NCI-H146 (cell line): ENCODE measurements at regions not wholly inside any gene's neighbourhood (a gene's known extent, or its start where the extent isn't known, plus 50 kb on each side); places are given as distances from the start of the nearest gene placed in this dataset.
"Not testable (repeated sequence)": the region's sequence is repeated elsewhere in the genome, so short reads cannot be mapped to it uniquely, and the experiment has no call there.

Experiments used
- DNase-seq: peaks from one replicate; lab custom pipeline; 2025; lab: John Stamatoyannopoulos, UW

DNA sequence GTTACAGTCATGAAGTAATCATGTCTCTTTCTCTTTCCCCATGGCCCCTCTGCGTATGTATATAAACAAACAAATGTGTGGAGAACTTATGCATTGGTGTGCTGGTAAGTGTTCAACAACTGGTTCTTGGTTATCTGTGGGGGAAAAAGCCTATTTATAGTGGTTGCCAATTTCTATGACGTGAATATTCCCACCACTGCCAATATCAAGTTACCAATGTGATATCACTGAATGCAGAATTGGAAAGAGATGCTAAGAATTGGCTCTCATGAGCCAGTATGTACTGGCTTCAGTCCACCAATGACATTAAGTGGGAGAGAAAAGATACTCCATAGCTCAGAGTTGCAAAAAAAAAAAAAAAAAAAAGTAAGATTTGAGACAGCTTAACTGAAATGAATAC lies 399.7 kb downstream of the REEP3 start:
- DNase-seq, result no peak

DNA sequence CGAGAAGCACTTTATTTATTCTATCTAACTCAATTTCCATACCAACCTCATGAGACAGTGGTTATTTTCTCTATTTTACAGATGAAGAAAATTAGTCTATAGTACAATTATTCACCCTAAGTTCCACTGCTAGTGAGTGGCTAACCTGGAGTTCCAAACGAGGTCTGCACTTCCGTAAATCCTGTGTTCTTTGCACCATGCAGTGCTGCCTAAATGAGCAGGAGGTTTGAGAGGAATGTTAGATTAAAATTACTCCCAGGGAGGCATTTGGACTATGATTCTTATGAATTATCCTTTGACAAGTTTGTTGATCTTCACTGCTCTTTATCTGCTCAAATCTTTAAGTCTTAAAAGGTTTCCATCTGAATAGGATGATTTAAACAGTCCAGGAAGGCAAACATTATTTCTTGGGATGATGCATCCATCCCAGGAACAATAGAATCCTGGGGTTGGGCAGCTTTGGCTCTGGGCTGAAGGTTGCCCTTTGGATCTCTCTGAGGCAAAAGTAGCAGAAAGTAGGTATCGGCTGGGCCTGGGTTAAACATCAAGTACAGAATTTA lies 400.8 kb downstream of the REEP3 start:
- no peak for DNase-seq

DNA sequence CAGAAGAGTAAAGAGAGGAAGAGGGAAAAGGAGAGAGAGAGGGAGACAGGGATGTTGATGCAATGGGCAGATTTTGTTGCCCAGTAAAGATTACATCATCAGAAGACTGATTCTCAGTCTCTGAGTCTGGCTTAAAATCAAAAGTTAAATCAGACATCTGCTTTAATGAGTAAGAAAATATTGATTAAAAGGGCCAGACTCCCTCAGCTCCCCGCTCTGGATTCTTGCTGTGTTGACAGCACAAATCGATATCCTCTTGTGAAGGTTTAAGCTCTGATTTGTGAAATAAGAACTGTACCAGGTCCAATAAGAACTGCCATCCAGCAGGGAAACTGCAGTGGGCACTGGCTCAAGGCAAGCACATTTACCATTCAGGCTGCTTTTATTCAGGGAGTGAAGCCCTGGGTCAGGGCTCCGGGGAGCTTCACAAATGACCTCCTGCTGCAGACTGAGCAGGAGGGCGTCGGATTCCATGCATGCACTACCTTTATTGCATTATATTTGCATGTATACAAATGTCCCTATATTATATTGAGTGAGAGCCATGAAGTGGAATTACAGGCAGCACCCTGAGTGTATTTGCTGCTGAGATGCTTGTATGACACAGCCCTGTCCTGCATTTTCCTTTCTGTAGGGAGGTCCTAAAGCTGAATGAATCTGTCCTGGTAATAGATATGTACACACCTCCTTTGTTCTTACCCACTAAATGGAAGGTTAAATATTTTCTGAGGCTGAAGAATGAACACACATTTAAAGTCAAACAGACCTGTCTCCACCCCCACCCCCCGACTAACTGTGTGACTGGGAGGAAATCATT lies 401.5 kb downstream of the REEP3 start:
- no peak for DNase-seq

DNA sequence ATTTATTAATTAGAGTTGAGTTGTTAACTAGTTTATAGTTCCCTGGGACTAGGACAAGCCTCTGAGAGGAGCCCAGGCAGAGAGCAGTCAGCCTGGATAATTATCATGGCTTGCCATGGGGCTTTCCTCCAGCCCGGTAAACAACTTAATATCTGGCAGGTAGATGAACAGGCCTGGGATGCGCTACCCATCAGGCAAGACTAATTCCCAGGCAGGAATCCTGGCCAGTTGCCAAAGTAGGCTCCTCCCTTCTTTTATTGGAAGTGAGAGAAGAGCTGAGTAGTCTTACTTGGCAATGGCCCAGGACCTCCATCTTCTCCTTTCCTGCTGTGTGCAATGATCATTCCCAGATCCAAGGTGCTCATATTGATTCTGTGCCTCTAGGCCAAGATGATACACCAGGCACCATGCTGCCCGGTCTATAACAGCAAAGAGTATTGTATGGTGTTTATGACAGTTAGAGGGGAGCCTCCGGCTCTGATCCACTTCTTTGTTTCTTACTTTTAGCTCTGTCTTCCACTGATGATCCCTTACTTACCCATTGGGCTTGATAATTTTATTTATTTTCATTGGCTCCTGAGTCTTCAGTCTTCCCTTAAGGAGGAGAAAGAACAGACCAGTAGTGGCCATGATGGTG lies 408.7 kb downstream of the REEP3 start:
- no peak for DNase-seq

DNA sequence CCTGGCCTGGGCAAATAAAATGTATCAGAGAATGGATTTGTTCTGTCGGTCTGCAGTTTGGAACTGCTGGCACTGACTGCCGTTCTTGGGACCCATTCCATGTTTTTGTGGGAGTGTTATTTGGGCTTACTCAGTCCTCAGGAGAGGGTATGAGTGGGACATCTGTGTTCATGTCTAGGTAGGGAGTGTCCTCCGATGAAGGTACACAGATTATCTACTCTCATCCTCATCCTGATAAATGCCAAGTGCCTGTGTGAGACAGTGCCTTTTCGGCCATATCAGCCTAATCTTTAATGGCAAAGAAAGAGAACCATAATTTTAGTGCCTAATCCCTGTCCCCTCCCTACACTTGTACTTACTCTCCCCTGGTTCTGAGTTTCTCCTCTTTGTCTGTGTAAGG lies 409.4 kb downstream of the REEP3 start:
- DNase-seq, result no peak

DNA sequence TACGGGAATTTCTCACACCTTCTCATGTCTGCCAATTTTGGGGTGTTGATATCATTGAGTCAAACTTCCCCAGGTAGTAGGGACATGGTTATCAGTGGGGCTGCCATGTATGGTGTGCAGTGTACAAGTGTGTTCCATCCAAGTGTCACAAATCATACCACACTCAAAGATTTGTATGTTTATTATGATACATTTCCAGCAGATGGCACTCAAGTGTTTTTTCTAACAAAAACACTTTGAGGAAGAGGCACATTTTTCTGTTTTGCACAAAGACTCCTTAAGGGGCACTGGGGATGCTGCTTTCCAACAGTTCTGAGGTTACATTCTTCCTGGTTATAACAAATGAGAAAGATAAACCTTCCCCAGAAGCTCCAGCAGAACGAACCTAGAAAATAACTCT lies 414.5 kb downstream of the REEP3 start:
- DNase-seq, result no peak

DNA sequence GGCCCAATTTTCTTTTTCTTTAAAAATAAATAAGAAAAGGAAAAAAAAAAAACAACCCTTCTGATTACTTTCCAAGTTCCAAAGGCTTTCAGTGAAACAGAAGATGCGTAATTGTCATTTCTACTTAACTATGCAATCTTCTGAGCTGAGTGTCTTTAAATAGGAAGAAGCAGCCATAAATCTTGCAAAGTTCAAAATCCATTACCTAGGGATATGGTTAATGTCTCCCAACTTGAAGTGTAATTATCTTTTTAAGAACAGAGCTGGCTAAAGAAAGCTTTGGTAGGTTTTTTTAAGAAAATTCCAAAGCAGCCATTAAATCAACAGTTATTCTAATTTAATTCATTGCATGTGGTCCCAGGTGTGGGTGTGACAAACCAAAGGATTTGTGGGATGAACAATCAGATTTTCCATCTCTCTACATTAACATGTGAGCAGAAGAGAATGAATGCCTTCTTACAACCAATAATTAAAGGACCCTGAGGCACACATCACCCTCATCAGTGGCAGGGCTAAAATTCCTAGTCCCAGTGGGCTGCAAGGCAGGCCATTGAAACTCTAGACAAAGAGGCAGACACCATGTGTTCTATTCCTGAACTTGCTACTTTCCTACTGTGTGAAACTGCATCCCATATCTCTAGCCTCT lies 419.2 kb downstream of the REEP3 start:
- DNase-seq, result no peak

DNA sequence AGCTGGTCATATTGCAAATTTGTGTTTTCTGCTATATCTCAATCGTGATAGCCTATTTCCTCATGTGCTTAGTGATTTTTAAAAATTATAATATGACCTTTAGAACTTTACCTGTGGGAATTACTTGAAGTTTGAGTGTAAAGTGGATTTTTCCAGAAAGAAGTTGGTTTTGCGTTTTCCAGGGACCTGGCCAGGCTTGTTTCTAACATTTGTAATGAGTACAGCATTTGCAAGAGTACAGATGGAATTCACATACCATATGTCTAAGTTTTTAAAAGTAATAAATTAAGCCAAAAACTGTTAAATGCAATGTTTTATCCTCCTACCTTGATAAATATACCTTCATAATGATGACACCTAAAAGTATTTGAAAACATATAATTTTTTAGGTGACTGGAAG lies 443.2 kb downstream of the REEP3 start:
- DNase-seq, result no peak

DNA sequence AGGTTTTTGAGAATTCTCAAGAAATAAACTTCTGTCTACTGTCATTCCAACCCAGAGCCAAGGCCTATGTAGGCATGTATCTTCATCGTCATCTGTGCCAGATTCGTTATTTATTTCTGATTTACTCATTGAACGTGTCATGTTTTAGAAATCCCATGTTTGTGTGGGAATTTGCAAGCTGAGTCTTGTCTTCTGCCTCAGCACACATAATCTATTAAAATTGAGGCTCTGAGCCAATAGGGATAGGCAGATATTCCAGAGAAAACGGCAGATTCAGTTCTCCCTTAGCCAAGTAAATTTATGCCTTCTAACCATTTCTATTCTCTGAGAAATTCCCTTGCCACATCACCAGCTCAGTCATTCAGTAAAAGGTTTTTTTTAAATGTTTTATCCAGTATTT lies 444.6 kb downstream of the REEP3 start:
- DNase-seq, result no peak

DNA sequence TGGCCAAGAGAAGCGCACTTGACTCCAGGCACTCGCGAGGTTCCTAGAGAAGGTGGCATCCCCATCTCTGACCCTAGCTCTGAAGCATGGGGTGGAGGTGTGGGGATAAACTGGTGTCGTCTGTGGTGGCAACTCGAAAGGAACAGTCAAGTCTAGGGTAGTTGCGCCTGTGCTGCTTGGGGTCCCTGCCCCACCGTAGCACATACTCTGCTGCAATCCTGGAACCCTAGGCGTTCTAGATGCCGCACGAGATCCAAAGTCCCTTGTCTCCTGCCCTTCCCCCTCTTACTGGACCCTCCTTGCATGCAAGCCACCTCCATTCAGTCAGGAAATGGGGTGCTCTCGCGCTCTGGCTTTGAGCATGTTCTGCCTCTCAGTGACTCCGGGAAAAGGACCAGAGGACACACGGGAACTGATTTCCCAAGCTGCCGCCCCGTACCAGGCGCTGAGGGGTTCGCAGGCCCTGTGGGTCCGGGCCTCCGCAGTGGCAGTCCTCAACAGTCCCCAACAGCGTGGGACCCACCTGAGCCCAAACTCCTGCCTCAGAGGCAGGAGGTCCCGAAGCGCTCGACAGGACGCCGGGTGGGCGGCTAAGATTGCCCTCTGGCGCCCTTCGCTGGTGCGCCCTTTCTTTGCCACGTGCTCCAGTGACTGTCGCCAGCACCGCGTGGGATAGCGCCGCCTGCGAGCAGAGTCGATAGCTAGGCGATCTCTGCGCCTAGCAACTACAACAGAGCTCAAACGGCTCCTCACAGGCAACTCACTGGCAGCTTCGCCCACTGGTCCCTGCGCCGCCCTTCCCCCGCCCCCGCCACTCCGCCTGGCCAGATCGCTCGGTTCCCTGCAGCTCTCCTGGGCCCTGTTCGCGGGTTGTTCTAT lies 452.0 kb downstream of the REEP3 start:
- no peak for DNase-seq

DNA sequence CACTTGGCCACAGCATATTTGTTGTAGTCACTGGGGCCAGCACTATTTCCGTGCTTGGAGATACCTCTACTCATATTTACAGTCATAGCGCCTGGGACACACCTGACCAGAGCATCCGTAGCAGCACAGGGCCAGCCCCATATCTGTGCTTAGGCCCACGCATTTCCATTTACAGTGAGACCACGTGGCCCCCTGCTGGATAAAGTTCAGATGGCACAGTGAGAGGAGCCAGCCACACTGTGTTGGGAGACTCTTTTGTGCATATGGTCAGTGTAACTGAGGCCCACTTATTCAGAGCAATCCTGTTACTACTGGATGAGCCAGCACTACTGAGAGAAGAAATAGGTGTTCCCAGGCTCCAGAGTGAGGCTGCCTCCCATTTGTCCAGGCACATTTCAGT lies 455.3 kb downstream of the REEP3 start:
- no peak for DNase-seq

DNA sequence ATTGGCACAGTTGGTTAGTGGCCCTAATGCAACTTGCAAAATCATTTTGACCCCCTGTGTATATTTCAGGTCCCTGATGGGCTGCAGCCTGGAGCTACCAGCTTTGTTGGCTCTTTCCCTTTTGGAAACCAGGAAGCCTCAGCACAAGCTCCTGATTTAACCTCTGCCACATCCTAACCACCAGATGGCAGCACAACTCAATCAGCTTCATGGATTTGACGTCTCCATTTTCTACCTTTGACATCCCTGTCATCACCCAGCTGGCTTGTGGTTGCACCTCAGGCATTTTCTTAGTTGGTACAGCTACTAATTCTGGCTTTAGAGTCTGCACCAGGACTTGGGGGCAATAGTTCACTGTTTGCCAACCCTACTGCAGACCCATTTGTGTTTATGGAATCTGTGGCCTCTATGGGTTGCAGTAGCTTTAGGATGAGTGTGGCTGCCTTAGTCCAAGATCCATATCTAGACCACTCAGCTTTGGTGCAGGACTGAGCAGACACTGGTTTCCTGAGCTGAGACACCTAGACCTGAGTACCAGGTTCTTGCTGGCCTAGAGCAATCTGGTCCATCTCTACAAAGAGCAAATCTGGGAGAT lies 456.2 kb downstream of the REEP3 start:
- no peak for DNase-seq

DNA sequence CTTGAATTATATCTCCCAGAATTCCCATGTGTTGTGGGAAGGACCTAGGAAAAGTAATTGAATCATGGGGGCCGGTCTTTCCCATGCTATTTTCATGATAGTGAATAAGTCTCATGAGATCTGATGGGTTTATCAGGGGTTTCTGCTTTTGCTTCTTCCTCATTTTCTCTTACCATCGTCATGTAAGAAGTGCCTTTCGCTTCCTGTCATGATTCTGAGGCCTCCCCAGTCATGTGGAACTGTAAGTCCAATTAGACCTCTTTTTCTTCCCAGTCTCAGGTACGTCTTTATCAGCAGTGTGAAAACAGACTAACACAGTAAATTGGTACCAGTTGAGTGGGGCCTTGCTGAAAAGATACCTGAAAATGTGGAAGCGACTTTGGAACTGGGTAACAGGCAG lies 459.7 kb downstream of the REEP3 start:
- not testable (repeated sequence) for DNase-seq

DNA sequence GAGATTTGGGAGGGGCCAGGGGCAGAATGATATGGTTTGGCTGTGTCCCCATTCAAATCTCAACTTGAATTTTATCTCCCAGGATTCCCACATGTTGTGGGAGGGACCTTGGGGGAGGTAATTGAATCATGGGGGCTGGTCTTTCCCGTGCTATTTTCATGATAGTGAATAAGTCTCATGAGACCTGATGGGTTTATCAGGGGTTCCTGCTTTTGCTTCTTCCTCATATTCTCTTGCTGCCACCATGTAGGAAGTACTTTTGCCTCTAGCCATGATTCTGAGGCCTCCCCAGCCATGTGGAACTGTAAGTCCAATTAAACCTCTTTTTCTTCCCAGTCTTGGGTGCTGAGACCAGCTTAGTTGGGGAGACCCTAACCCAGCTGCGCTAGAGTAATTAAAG lies 462.9 kb downstream of the REEP3 start:
- not testable (repeated sequence) for DNase-seq

DNA sequence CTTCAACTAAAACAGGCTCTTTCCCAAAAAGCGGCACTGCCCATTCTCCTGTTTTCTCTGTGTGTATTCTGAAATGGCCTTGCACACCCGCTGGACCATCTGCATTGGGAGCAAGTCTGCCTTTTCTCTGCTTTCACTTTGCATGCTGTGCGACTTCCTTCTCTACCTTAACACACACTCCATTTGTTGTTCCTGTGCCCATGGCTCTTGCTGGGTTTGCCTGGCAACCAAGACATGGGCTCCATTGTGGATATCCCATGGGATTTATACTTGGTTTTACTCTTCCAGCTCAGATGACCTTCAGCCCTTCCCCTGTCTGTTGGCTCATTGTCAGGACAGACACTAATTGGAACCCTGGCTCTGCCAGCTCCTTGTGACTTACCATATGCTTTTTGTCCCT lies 465.3 kb downstream of the REEP3 start:
- DNase-seq, result no peak

DNA sequence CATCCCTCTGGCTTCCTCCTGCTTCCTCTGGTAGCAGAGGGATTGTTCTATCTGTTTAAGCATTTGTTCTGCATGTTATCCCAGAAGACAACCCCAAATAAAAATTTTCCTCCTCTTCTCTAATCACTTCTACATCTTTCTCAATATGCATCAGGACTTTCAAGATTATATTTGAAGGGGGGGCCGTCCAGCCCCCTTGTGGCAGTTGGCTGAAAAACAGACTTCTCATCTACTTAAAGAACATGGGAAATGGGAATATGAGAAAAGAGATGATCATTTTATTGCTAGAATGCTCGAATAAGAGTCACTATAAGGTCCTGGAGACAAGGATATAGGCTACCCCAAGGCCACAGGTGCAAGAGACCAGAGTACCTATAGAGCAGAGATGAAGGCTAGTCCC lies 466.0 kb downstream of the REEP3 start:
- no peak for DNase-seq

DNA sequence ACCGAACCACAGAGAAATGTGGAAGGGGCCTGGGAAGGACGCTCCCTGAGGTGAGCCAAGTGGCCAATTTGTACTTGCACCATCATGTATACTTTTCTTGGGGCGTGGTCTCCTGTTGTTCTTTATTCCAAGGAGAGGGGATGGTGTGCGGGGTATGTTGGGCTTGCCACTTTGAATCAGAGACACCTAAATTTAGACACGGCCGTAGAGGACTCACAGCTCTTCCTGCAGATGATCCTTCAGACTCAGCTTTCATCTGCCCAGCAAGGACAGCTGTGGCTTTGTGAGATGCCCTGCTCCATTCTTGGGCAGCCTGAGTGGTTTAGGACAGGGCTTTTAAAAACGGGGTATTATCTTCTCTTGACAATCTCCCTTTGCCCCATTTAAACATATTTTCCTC lies 473.2 kb downstream of the REEP3 start:
- no peak for DNase-seq

DNA sequence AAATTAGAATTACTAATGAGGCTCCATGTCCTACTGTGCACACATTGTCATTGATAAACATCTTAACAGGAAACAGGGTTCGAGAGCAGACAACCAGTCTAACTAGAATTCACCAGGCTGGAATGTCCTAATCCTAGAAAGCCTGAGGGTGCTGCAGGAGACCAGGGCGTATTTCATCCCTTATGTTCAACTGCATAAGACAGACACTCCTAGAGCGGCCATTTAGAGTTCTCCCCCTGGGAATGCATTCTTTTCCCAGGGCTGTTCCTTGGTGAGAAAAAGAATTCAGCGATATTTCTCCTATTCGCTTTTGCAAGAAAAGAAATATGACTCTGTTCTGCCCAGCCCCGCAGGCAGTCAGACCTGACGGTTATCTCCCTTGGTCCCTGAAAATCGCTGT lies 486.0 kb downstream of the REEP3 start:
- DNase-seq, result no peak

DNA sequence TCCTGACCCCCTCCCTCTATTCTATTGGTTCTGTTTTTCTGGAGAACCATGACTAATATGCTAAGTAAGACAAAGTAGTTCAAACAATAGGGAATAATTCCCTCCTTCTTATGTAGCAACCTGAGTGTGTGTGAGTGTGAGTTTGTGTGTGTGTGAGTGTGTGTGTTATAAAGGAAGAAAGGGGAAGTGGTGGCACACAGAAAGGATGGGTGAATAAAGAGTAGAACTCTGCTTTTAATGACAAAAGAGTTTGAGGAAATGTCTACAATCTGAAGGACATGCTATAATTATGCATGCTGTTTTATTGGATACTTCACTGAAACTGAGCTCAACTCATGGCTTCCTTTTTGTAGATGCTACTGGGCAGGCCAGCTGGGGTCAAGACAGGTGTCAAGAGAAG lies 489.5 kb downstream of the REEP3 start:
- DNase-seq, result no peak

DNA sequence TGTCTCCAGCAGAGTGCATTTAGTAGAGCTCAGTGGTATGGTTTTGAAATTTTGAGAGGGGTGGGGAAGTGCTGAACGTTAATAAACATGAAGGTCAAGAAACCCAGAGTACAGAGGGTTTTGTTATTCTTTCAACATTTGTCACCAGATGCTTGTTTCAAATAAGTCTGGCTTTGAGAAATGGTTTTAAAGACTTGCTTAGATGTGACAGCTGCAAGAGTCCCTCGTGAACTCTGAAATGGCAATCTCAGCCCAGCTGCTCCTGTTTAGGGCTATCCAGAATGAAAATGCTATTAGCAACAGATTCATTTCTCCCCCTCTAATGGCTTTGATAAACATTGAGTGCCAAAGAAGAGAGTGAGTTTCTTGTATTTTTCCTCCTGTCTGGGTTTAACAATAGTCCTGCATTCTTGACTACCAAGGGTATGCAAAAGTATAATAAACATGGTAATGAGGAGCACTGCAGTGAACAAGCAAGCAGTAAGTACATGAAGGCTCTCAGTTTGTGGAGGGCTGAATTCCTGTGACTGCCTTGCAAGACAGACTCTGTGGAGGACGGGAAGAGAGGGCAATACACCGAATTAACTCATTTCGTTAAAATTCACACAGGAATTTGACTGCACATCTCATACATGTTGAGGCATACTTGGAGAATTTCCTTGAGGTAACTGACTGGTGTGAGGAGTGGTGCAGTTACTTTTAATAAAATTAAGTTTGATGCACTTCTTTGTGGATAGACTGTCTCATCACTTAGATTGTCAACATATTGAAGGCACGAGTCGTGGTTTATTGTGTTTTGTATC lies 490.9 kb downstream of the REEP3 start:
- DNase-seq, result no peak

DNA sequence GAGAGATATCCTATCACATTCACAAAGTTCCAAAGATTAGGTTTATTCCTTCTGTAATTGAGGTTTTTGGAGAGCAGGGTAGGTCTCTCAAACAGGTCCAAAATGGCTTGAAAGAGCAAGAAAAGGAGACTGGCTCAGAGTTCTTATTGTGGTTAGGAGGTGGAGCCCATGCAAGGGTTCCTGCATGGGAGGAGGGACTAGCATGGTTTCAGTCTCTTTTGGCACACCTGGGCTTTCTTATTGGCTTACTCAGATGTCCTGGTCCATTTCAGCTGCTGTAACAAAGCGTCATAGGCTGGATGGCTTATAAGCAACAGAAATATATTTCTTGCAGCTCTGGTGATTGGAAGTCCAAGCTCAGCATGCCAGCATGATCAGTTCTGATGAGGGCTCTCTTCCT lies 493.1 kb downstream of the REEP3 start:
- DNase-seq, result no peak
